ENCODE measurements at regions not wholly inside any gene's neighbourhood (a gene's known extent, or its start where the extent isn't known, plus 50 kb on each side); places are given as distances from the start of the nearest gene placed in this dataset.

- TF ChIP-seq POLR2A (IDR thresholded peaks at IDR 0.05; ENCODE audit: low read depth, low read length) (no peak), POLR2AphosphoS5 (IDR thresholded peaks at IDR 0.05; ENCODE audit: low read depth, low read length) (no peak)
These were observed 126.4 kb upstream of the GAS1 start for GRCh38 chr9:87073692-87074091.

All from GM12892 (cell line).